ENCODE measurements at regions not wholly inside any gene's neighbourhood (a gene's known extent, or its start where the extent isn't known, plus 50 kb on each side); places are given as distances from the start of the nearest gene placed in this dataset.

GRCh38 chr15:58274885-58275284, 136.7 kb downstream of the AQP9 start:
- TF ChIP-seq POLR2A (IDR thresholded peaks at IDR 0.05) (no peak), CTCF (IDR thresholded peaks at IDR 0.05) (no peak)
